HepG2 (cell line): ENCODE measurements at regions not wholly inside any gene's neighbourhood (a gene's known extent, or its start where the extent isn't known, plus 50 kb on each side); places are given as distances from the start of the nearest gene placed in this dataset.

ENCODE experiments used
- ATAC-seq: fragments of 200-7000 bp; cut with Tn5 transposase; 3 replicates; pipeline ENCODE4 v1.9.1; 2020; ENCODE audit warnings: mild to moderate bottlenecking, moderate library complexity
- BruUV-seq: library from RNA; stranded (reverse); fragments of 400-500 nt; replicated peaks from 2 replicates; lab custom pipeline; 2021; lab: Mats Ljungman, UMichigan
- CTCF ChIA-PET: fragments of 300-600 bp; formaldehyde crosslinking; extraction: SDS; loops from one replicate; lab custom pipeline; 2021; ENCODE audit warnings: low total read pairs, inconsistent platforms, low intra/inter-chr PET ratio; lab: Yijun Ruan, JAX
- POLR2A ChIA-PET: fragments of 350-600 bp; sonication (Branson Sonifier 250); formaldehyde crosslinking; loops from one replicate; lab custom pipeline; 2020; ENCODE audit warnings: antibody characterized with exemption, inconsistent platforms; lab: Yijun Ruan, JAX
- DNase-seq: peaks from one replicate; pipeline ENCODE4 v3.0.0-alpha.2; 2015; ENCODE audit warnings: low spot score
- FAIRE-seq: peaks from 3 replicates; lab custom pipeline; 2011; peaks lifted over from hg19 to GRCh38; lab: Jason Lieb, UNC
- H2AFZ ChIP-seq: one replicate; pipeline ENCODE4 v1.6.1; 2011; ENCODE audit warnings: low read length, inconsistent platforms
- H3K27ac ChIP-seq: fragments of 300-600 bp; 3 replicates; pipeline ENCODE4 v1.8.0; 2011; ENCODE audit warnings: mixed run types, mild to moderate bottlenecking, mixed read lengths, low read length, inconsistent platforms; ENCODE audit not compliant: insufficient read depth; ENCODE audit errors: extremely low read length
- H3K27me3 ChIP-seq, 2 experiments: fragments of 200-600 bp in 1 of 2; 2 replicates in 1 of 2; 3 replicates in 1 of 2; pipeline versions ENCODE4 v1.6.0 to v1.8.0; 2011; ENCODE audit warnings: low read length in 2 of 2, mild to moderate bottlenecking in 2 of 2, moderate library complexity in 2 of 2, inconsistent platforms in 1 of 2; ENCODE audit not compliant: insufficient read depth in 2 of 2, control insufficient read depth in 1 of 2
- H3K36me3 ChIP-seq, 2 experiments: fragments of 200-600 bp in 1 of 2; replicated peaks in 1 of 2; 2 replicates in 1 of 2; 3 replicates in 1 of 2; pipeline versions ENCODE4 v1.5.1 to v1.8.0; 2011; ENCODE audit warnings: low read length in 2 of 2, inconsistent platforms in 1 of 2; ENCODE audit not compliant: insufficient read depth in 2 of 2, control insufficient read depth in 1 of 2
- H3K4me1 ChIP-seq: 2 replicates; pipeline ENCODE4 v1.5.1; 2012; ENCODE audit warnings: low read length, inconsistent platforms; ENCODE audit not compliant: insufficient read depth
- H3K4me2 ChIP-seq: 2 replicates; pipeline ENCODE4 v1.6.0; 2011; ENCODE audit warnings: low read depth, low read length, inconsistent platforms
- H3K4me3 ChIP-seq, 3 experiments: fragments of 200-600 bp in 1 of 3; sonication (generic), shearing (Covaris generic) in 1 of 3; replicated peaks in 1 of 3; 2 replicates each; pipeline ENCODE4 v1.5.1; 2011 to 2016; ENCODE audit warnings: low read length in 3 of 3, inconsistent platforms in 2 of 3, low read depth in 2 of 3, mild to moderate bottlenecking in 2 of 3, control low read depth in 1 of 3, mixed read lengths in 1 of 3; ENCODE audit not compliant: insufficient read depth in 1 of 3
- H3K79me2 ChIP-seq: one replicate; pipeline ENCODE4 v1.6.1; 2011; ENCODE audit warnings: low read length, inconsistent platforms; ENCODE audit not compliant: insufficient read depth
- H3K9ac ChIP-seq: 2 replicates; pipeline ENCODE4 v1.6.0; 2011; ENCODE audit warnings: mild to moderate bottlenecking, low read depth, low read length, inconsistent platforms; ENCODE audit not compliant: insufficient read depth
- H3K9me3 ChIP-seq: 2 replicates; pipeline ENCODE4 v1.5.1; 2012; ENCODE audit warnings: mild to moderate bottlenecking, low read length
- H4K20me1 ChIP-seq: 2 replicates; pipeline ENCODE4 v1.6.0; 2011; ENCODE audit warnings: inconsistent platforms, mild to moderate bottlenecking, low read length, moderate library complexity; ENCODE audit not compliant: insufficient read depth
- FOXC1 ChIP-seq: sonication (generic); formaldehyde crosslinking; IDR thresholded peaks from 2 replicates; pipeline ENCODE4 v1.8.0; 2022; ENCODE audit warnings: mild to moderate bottlenecking, missing genetic modification reagents, borderline replicate concordance
- ISL2 ChIP-seq: sonication (generic); formaldehyde crosslinking; IDR thresholded peaks from 2 replicates; pipeline ENCODE4 v1.5.0; 2020; ENCODE audit warnings: missing genetic modification reagents
- KAT7 ChIP-seq: IDR thresholded peaks from 2 replicates; pipeline ENCODE4 v1.6.1; 2018; ENCODE audit warnings: borderline replicate concordance, missing compliant biosample characterization
- NONO ChIP-seq, 2 experiments: fragments of 450-650 bp in 1 of 2; sonication (generic) in 1 of 2; formaldehyde crosslinking in 1 of 2; IDR thresholded peaks in 1 of 2; conservative IDR thresholded peaks in 1 of 2; 2 replicates each; pipeline versions ENCODE4 v1.6.1 to v1.8.0; 2017 to 2022; ENCODE audit warnings: mild to moderate bottlenecking in 1 of 2, missing genetic modification reagents in 1 of 2, moderate library complexity in 1 of 2
- NRL ChIP-seq: sonication (generic); formaldehyde crosslinking; IDR thresholded peaks from 2 replicates; pipeline ENCODE4 v1.5.0; 2020; ENCODE audit warnings: missing genetic modification reagents, mild to moderate bottlenecking, moderate library complexity, borderline replicate concordance
- RNF219 ChIP-seq: sonication (generic); formaldehyde crosslinking; IDR thresholded peaks from 2 replicates; pipeline ENCODE4 v1.5.0; 2020; ENCODE audit warnings: mild to moderate bottlenecking, missing genetic modification reagents
- SCMH1 ChIP-seq: sonication (generic); formaldehyde crosslinking; IDR thresholded peaks from 2 replicates; pipeline ENCODE4 v1.9.0; 2021; ENCODE audit warnings: missing genetic modification reagents, mild to moderate bottlenecking, borderline replicate concordance
- SP1 ChIP-seq, 2 experiments: fragments of 450-650 bp in 1 of 2; sonication (generic) in 1 of 2; formaldehyde crosslinking in 1 of 2; IDR thresholded peaks; 2 replicates each; pipeline versions ENCODE4 v1.4.0 to v1.6.1; 2016 to 2020; ENCODE audit warnings: missing genetic modification reagents in 1 of 2
- ZBTB7B ChIP-seq: sonication (generic); formaldehyde crosslinking; IDR thresholded peaks from 2 replicates; pipeline ENCODE4 v1.4.0; 2020; ENCODE audit warnings: missing genetic modification reagents
- ZNF124 ChIP-seq: sonication (generic); formaldehyde crosslinking; IDR thresholded peaks from 2 replicates; pipeline ENCODE4 v1.4.0; 2020; ENCODE audit warnings: missing genetic modification reagents
- ZNF17 ChIP-seq: sonication (generic); formaldehyde crosslinking; IDR thresholded peaks from 2 replicates; pipeline ENCODE4 v1.5.0; 2020; ENCODE audit warnings: mild to moderate bottlenecking, missing genetic modification reagents
- ZNF280B ChIP-seq: sonication (generic); formaldehyde crosslinking; IDR thresholded peaks from 2 replicates; pipeline ENCODE4 v1.5.0; 2020; ENCODE audit warnings: missing genetic modification reagents, mild to moderate bottlenecking, borderline replicate concordance
- ZNF446 ChIP-seq: sonication (generic); formaldehyde crosslinking; IDR thresholded peaks from 2 replicates; pipeline ENCODE4 v1.5.0; 2020; ENCODE audit warnings: mild to moderate bottlenecking, missing genetic modification reagents
- ZNF646 ChIP-seq: sonication (generic); formaldehyde crosslinking; IDR thresholded peaks from 2 replicates; pipeline ENCODE4 v1.9.0; 2021; ENCODE audit warnings: mild to moderate bottlenecking, missing genetic modification reagents
- ZNF782 ChIP-seq: sonication (generic); formaldehyde crosslinking; IDR thresholded peaks from 2 replicates; pipeline ENCODE4 v1.4.0; 2020; ENCODE audit warnings: missing genetic modification reagents, mild to moderate bottlenecking, borderline replicate concordance
- ZNF841 ChIP-seq: sonication (generic); formaldehyde crosslinking; IDR thresholded peaks from 2 replicates; pipeline ENCODE4 v1.8.1; 2023; ENCODE audit warnings: missing genetic modification reagents, borderline replicate concordance
- in situ Hi-C: cut with HindIII; loops from 2 replicates; pipeline ENCODE4 v1.10.0; 2017; ENCODE audit warnings: low pct_unique_long_range_greater_than_20kb; ENCODE audit not compliant: extremely low pct_ligation_motif_present
- intact Hi-C: fragments of 100-400 bp; cut with micrococcal nuclease; formaldehyde crosslinking; loops from one replicate; pipeline ENCODE4 v1.10.0; 2022; ENCODE audit not compliant: unreplicated experiment

GRCh38 chr14:85003805-85004204 is 526.1 kb upstream of the FLRT2 start:
- in situ Hi-C loops (no loop called here), intact Hi-C loops (no loop called here)
- Histone ChIP-seq H3K36me3 (no peaks in the 10 kb centered on the region), H3K9ac (no peak overlapping the region), H3K4me3 (no peak overlapping the region), H3K79me2 (no peaks in the 10 kb centered on the region), H3K9me3 (peaks cover 85% of the 10 kb centered on the region), H2AFZ (no peak overlapping the region), H4K20me1 (no peaks in the 10 kb centered on the region), H3K27ac (no peak overlapping the region), H3K4me1 (no peaks in the 10 kb centered on the region), H3K4me2 (no peak overlapping the region), H3K27me3 (no peaks in the 10 kb centered on the region)
- no peak for DNase-seq
- POLR2A ChIA-PET, result no interaction called here
- ATAC-seq, result no peak
- CTCF ChIA-PET, result no interaction called here
- no peak for FAIRE-seq
- BruUV-seq, result no TSS peak
- TF ChIP-seq ZNF841 (CRISPR knock-in tag) (no peak), ZNF280B (CRISPR knock-in tag) (no peak), SCMH1 (CRISPR knock-in tag) (no peak), KAT7 (no peak), FOXC1 (CRISPR knock-in tag) (no peak), ZNF646 (CRISPR knock-in tag) (no peak), NONO (IDR thresholded peaks at IDR 0.05) (no peak), NONO (CRISPR knock-in tag; conservative IDR thresholded peaks at IDR 0.05) (no peak), ZBTB7B (no peak), ZNF446 (CRISPR knock-in tag) (no peak), ISL2 (no peak), RNF219 (CRISPR knock-in tag) (no peak), ZNF17 (CRISPR knock-in tag) (no peak), ZNF782 (CRISPR knock-in tag) (no peak), NRL (CRISPR knock-in tag) (no peak), SP1 (IDR thresholded peaks at IDR 0.05) (no peak), SP1 (CRISPR knock-in tag; IDR thresholded peaks at IDR 0.05) (no peak), ZNF124 (no peak)
